ENCODE measurements at regions not wholly inside any gene's neighbourhood (a gene's known extent, or its start where the extent isn't known, plus 50 kb on each side); places are given as distances from the start of the nearest gene placed in this dataset.

- TF ChIP-seq, protein P1, sequence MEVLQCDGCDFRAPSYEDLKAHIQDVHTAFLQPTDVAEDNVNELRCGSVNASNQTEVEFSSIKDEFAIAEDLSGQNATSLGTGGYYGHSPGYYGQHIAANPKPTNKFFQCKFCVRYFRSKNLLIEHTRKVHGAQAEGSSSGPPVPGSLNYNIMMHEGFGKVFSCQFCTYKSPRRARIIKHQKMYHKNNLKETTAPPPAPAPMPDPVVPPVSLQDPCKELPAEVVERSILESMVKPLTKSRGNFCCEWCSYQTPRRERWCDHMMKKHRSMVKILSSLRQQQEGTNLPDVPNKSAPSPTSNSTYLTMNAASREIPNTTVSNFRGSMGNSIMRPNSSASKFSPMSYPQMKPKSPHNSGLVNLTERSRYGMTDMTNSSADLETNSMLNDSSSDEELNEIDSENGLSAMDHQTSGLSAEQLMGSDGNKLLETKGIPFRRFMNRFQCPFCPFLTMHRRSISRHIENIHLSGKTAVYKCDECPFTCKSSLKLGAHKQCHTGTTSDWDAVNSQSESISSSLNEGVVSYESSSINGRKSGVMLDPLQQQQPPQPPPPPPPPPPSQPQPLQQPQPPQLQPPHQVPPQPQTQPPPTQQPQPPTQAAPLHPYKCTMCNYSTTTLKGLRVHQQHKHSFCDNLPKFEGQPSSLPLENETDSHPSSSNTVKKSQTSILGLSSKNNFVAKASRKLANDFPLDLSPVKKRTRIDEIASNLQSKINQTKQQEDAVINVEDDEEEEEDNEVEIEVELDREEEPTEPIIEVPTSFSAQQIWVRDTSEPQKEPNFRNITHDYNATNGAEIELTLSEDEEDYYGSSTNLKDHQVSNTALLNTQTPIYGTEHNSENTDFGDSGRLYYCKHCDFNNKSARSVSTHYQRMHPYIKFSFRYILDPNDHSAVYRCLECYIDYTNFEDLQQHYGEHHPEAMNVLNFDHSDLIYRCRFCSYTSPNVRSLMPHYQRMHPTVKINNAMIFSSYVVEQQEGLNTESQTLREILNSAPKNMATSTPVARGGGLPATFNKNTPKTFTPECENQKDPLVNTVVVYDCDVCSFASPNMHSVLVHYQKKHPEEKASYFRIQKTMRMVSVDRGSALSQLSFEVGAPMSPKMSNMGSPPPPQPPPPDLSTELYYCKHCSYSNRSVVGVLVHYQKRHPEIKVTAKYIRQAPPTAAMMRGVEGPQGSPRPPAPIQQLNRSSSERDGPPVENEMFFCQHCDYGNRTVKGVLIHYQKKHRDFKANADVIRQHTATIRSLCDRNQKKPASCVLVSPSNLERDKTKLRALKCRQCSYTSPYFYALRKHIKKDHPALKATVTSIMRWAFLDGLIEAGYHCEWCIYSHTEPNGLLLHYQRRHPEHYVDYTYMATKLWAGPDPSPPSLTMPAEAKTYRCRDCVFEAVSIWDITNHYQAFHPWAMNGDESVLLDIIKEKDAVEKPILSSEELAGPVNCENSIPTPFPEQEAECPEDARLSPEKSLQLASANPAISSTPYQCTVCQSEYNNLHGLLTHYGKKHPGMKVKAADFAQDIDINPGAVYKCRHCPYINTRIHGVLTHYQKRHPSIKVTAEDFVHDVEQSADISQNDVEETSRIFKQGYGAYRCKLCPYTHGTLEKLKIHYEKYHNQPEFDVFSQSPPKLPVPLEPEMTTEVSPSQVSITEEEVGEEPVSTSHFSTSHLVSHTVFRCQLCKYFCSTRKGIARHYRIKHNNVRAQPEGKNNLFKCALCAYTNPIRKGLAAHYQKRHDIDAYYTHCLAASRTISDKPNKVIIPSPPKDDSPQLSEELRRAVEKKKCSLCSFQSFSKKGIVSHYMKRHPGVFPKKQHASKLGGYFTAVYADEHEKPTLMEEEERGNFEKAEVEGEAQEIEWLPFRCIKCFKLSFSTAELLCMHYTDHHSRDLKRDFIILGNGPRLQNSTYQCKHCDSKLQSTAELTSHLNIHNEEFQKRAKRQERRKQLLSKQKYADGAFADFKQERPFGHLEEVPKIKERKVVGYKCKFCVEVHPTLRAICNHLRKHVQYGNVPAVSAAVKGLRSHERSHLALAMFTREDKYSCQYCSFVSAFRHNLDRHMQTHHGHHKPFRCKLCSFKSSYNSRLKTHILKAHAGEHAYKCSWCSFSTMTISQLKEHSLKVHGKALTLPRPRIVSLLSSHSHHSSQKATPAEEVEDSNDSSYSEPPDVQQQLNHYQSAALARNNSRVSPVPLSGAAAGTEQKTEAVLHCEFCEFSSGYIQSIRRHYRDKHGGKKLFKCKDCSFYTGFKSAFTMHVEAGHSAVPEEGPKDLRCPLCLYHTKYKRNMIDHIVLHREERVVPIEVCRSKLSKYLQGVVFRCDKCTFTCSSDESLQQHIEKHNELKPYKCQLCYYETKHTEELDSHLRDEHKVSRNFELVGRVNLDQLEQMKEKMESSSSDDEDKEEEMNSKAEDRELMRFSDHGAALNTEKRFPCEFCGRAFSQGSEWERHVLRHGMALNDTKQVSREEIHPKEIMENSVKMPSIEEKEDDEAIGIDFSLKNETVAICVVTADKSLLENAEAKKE (CRISPR knock-in tag; IDR thresholded peaks at IDR 0.05): no peak
- TF ChIP-seq POLR2AphosphoS5 (IDR thresholded peaks at IDR 0.05; ENCODE audit: low read depth) (no peak), JUNB (IDR thresholded peaks at IDR 0.05; ENCODE audit: unreplicated experiment) (no peak), ZNF114 (CRISPR knock-in tag; IDR thresholded peaks at IDR 0.05) (no peak), EZH2 (IDR thresholded peaks at IDR 0.05; ENCODE audit: low read depth, unreplicated experiment) (no peak), STAT1 (IDR thresholded peaks at IDR 0.05; ENCODE audit: unreplicated experiment) (no peak), REST (IDR thresholded peaks at IDR 0.05; ENCODE audit: unreplicated experiment) (no peak)
- TF ChIP-seq, protein P2, sequence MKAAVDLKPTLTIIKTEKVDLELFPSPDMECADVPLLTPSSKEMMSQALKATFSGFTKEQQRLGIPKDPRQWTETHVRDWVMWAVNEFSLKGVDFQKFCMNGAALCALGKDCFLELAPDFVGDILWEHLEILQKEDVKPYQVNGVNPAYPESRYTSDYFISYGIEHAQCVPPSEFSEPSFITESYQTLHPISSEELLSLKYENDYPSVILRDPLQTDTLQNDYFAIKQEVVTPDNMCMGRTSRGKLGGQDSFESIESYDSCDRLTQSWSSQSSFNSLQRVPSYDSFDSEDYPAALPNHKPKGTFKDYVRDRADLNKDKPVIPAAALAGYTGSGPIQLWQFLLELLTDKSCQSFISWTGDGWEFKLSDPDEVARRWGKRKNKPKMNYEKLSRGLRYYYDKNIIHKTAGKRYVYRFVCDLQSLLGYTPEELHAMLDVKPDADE (IDR thresholded peaks at IDR 0.05): no peak
Measured at GRCh38 chr4:153906231-153906630, 117.3 kb upstream of the SFRP2 start (continued).
